NAMALWA (cell line): ENCODE measurements at regions not wholly inside any gene's neighbourhood (a gene's known extent, or its start where the extent isn't known, plus 50 kb on each side); places are given as distances from the start of the nearest gene placed in this dataset.
"Not testable (repeated sequence)": the region's sequence is repeated elsewhere in the genome, so short reads cannot be mapped to it uniquely, and the experiment has no call there.

Experiments
- DNase-seq: peaks from one replicate; pipeline ENCODE4 v3.0.0-alpha.2; 2015; ENCODE audit warnings: low spot score

- DNase-seq, result no peak
Measured at GRCh38 chr5:131107128-131107527, 57.9 kb downstream of the HINT1 start.

GRCh38 chr5:131104169-131104808 lies 60.8 kb downstream of the HINT1 start:
- no peak for DNase-seq

GRCh38 chr5:131096774-131097710 lies 68.0 kb downstream of the HINT1 start:
- DNase-seq, result no peak

- not testable (repeated sequence) for DNase-seq
Measured at GRCh38 chr5:131095561-131095960, 69.5 kb downstream of the HINT1 start.

- no peak for DNase-seq
Measured at GRCh38 chr5:131084436-131084835, 80.6 kb downstream of the HINT1 start.

- DNase-seq, result no peak
Measured at GRCh38 chr5:131081913-131082488, 83.1 kb downstream of the HINT1 start.

- DNase-seq, result no peak
Measured at GRCh38 chr5:131081374-131081773, 83.7 kb downstream of the HINT1 start.

GRCh38 chr5:131079232-131079631 lies 85.8 kb downstream of the HINT1 start:
- DNase-seq, result no peak

- peak; percentile 22 for DNase-seq
Measured at GRCh38 chr5:131068893-131069643, 96.0 kb downstream of the HINT1 start.

- no peak for DNase-seq
Measured at GRCh38 chr5:131068076-131068475, 97.0 kb downstream of the HINT1 start.

GRCh38 chr5:131067636-131068035 lies 97.4 kb downstream of the HINT1 start:
- DNase-seq, result no peak

- DNase-seq, result no peak
Measured at GRCh38 chr5:131064669-131065371, 100.2 kb downstream of the HINT1 start.

- DNase-seq, result no peak
Measured at GRCh38 chr5:131042021-131042789, 122.9 kb downstream of the HINT1 start.

GRCh38 chr5:131023498-131023865 lies 141.6 kb downstream of the HINT1 start:
- DNase-seq, result no peak

GRCh38 chr5:131022811-131023497 lies 142.1 kb downstream of the HINT1 start:
- no peak for DNase-seq

GRCh38 chr5:131021646-131022045 lies 143.4 kb downstream of the HINT1 start:
- DNase-seq, result no peak

GRCh38 chr5:131019601-131020315 lies 145.3 kb downstream of the HINT1 start:
- no peak for DNase-seq

GRCh38 chr5:131019111-131019510 lies 145.9 kb downstream of the HINT1 start:
- no peak for DNase-seq

- DNase-seq, result no peak
Measured at GRCh38 chr5:131008329-131008728, 156.7 kb downstream of the HINT1 start.
